ENCODE measurements at regions not wholly inside any gene's neighbourhood (a gene's known extent, or its start where the extent isn't known, plus 50 kb on each side); places are given as distances from the start of the nearest gene placed in this dataset.

DNA sequence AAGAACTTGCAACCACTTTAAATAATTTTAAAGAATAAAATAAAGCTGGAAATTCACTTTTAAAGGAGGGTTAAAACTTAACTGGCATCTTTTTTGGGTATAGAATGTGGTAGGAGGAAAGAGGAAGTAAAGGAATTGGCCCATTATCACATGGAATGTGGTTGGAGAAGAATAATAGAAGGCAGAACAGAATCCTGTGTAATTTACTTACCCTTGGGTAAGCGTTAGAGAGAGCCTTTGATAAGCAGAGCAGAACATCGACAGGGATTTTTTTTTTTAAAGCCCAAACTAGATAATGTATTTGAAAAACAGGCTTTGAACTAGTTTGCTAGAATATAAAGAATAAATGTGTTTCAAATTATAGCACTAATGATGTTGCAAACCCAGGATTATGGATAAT is 199.8 kb upstream of the KIAA1217 start:
- no peak for TF ChIP-seq POLR2A (IDR thresholded peaks at IDR 0.05)
- TF ChIP-seq, protein P1, sequence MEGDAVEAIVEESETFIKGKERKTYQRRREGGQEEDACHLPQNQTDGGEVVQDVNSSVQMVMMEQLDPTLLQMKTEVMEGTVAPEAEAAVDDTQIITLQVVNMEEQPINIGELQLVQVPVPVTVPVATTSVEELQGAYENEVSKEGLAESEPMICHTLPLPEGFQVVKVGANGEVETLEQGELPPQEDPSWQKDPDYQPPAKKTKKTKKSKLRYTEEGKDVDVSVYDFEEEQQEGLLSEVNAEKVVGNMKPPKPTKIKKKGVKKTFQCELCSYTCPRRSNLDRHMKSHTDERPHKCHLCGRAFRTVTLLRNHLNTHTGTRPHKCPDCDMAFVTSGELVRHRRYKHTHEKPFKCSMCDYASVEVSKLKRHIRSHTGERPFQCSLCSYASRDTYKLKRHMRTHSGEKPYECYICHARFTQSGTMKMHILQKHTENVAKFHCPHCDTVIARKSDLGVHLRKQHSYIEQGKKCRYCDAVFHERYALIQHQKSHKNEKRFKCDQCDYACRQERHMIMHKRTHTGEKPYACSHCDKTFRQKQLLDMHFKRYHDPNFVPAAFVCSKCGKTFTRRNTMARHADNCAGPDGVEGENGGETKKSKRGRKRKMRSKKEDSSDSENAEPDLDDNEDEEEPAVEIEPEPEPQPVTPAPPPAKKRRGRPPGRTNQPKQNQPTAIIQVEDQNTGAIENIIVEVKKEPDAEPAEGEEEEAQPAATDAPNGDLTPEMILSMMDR (IDR thresholded peaks at IDR 0.05), result no peak

Data from Peyer's patch (tissue), 4 donors.